HG02870 (cell line): ENCODE measurements at regions not wholly inside any gene's neighbourhood (a gene's known extent, or its start where the extent isn't known, plus 50 kb on each side); places are given as distances from the start of the nearest gene placed in this dataset.

Source experiments
- ATAC-seq: cut with Tn5 transposase; IDR thresholded peaks from one replicate; pipeline ENCODE4 v1.9.1; 2021; ENCODE audit warnings: mild to moderate bottlenecking, moderate library complexity; ENCODE audit not compliant: unreplicated experiment

GRCh38 chr9:82208741-82209450, 220.3 kb downstream of the SPATA31D1 start:
- ATAC-seq, result no peak

GRCh38 chr9:82209797-82210470, 221.4 kb downstream of the SPATA31D1 start:
- ATAC-seq, result peak; percentile 82

GRCh38 chr9:82212885-82213284, 224.3 kb downstream of the SPATA31D1 start:
- ATAC-seq, result no peak

- no peak for ATAC-seq
These were observed 227.9 kb downstream of the SPATA31D1 start for GRCh38 chr9:82216435-82216834.

- no peak for ATAC-seq
These were observed 234.9 kb downstream of the SPATA31D1 start for GRCh38 chr9:82223442-82223841.

- ATAC-seq, result no peak
These were observed 242.8 kb downstream of the SPATA31D1 start for GRCh38 chr9:82231411-82231810.

- no peak for ATAC-seq
These were observed 245.8 kb downstream of the SPATA31D1 start for GRCh38 chr9:82234160-82234943.

- no peak for ATAC-seq
These were observed 253.9 kb downstream of the SPATA31D1 start for GRCh38 chr9:82242285-82242963.

- no peak for ATAC-seq
These were observed 258.7 kb downstream of the SPATA31D1 start for GRCh38 chr9:82247318-82247717.

GRCh38 chr9:82252116-82252515, 263.5 kb downstream of the SPATA31D1 start:
- no peak for ATAC-seq

GRCh38 chr9:82254646-82255367, 266.2 kb downstream of the SPATA31D1 start:
- peak; percentile 61 for ATAC-seq

GRCh38 chr9:82255481-82256176, 267.1 kb downstream of the SPATA31D1 start:
- ATAC-seq, result no peak

GRCh38 chr9:82260691-82261090, 272.1 kb downstream of the SPATA31D1 start:
- ATAC-seq, result no peak

GRCh38 chr9:82263619-82264018, 275.0 kb downstream of the SPATA31D1 start:
- ATAC-seq, result no peak

GRCh38 chr9:82271106-82271561, 282.6 kb downstream of the SPATA31D1 start:
- ATAC-seq, result no peak

- ATAC-seq, result no peak
These were observed 284.5 kb downstream of the SPATA31D1 start for GRCh38 chr9:82273121-82273520.

- no peak for ATAC-seq
These were observed 286.8 kb downstream of the SPATA31D1 start for GRCh38 chr9:82275258-82275927.

- no peak for ATAC-seq
These were observed 292.5 kb downstream of the SPATA31D1 start for GRCh38 chr9:82281066-82281465.

GRCh38 chr9:82284758-82285157, 296.2 kb downstream of the SPATA31D1 start:
- no peak for ATAC-seq
